Left ventricle myocardium inferior (tissue), 1 donor: ENCODE measurements at regions not wholly inside any gene's neighbourhood (a gene's known extent, or its start where the extent isn't known, plus 50 kb on each side); places are given as distances from the start of the nearest gene placed in this dataset.

Experiments
- DNase-seq: peaks from one replicate; pipeline ENCODE4 v3.0.0-alpha.2; 2020
- H3K27ac ChIP-seq: fragments of 200-600 bp; replicated peaks from 2 replicates; pipeline ENCODE4 v1.8.0; 2021
- H3K27me3 ChIP-seq: fragments of 200-600 bp; 2 replicates; pipeline ENCODE4 v1.8.0; 2021; ENCODE audit warnings: low read depth
- H3K36me3 ChIP-seq: fragments of 200-600 bp; 2 replicates; pipeline ENCODE4 v1.8.0; 2021
- H3K4me1 ChIP-seq: fragments of 200-600 bp; 2 replicates; pipeline ENCODE4 v1.8.0; 2021
- H3K4me3 ChIP-seq: fragments of 200-600 bp; 2 replicates; pipeline ENCODE4 v1.8.0; 2021; ENCODE audit warnings: mild to moderate bottlenecking, moderate library complexity
- H3K9me3 ChIP-seq: fragments of 200-600 bp; replicated peaks from 2 replicates; pipeline ENCODE4 v1.8.0; 2021
- CTCF ChIP-seq: fragments of 200-600 bp; IDR thresholded peaks from 2 replicates; pipeline ENCODE4 v1.8.0; 2021; ENCODE audit warnings: antibody characterized with exemption, mild to moderate bottlenecking, borderline replicate concordance
- intact Hi-C: fragments of 100-400 bp; cut with micrococcal nuclease; formaldehyde crosslinking; loops from one replicate; pipeline ENCODE4 v1.11.0; 2022
- donor health status: DM: no; HTN: yes; CAD: no; lungs with severe emphysema.

- Histone ChIP-seq H3K4me1 (peaks cover 45% of the 10 kb centered on the region), H3K27me3 (no peaks in the 10 kb centered on the region), H3K27ac (no peak overlapping the region), H3K9me3 (no peaks in the 10 kb centered on the region), H3K36me3 (no peaks in the 10 kb centered on the region), H3K4me3 (no peak overlapping the region)
- intact Hi-C loops: no loop called here
- TF ChIP-seq CTCF: no peak
- DNase-seq: no peak
Observed at GRCh38 chr1:56150441-56151215, 428.7 kb downstream of the PLPP3 start.

GRCh38 chr1:56149761-56150160 is 429.6 kb downstream of the PLPP3 start:
- no peaks in the 10 kb centered on the region for H3K36me3 ChIP-seq
- H3K9me3 ChIP-seq: no peaks in the 10 kb centered on the region
- DNase-seq: no peak
- no peak overlapping the region for H3K4me3 ChIP-seq
- no peak for TF ChIP-seq CTCF
- peaks cover 45% of the 10 kb centered on the region for H3K4me1 ChIP-seq
- H3K27ac ChIP-seq: peak overlapping the region; percentile 16
- intact Hi-C loops: no loop called here
- H3K27me3 ChIP-seq: no peaks in the 10 kb centered on the region

DNA sequence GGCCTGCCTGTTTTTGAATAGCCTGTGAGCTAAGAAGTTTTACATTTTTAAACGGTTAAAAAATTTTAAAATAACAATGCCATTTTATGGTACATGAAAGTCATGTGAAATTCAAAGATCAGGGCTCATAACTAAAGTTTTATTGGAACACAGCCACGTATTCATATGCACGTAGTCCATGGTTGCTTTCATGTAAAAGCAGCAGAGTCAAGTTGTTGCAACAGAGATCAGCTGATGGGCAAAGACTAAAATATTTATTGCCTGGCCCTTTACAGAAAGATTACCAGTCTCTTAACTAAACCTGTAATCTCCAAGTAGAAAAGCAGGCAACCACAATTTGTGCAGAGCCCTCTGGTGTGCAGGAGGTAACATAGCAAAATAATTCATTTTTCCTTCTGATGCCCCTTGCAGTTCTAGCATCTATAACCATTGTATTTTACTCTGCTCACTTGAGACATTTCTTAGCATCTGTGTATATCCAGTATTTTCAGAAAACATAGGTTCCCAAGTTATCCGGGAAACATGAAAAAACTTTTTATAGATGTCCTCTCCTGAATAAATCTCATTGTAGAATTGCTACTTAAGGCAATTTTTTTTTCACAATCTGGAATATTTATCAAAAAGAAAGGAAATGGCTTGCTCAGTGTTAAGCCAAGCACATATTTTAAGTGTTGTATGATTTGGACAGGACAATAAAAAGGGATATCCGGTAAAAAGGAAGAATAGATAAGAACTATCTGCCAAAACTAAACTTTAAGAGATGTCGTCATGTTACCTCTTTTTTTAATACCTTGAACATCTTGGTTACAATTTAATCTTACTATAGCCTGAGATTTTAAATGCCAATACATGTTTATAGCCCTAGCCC is 430.8 kb downstream of the PLPP3 start:
- no peaks in the 10 kb centered on the region for H3K36me3 ChIP-seq
- no peaks in the 10 kb centered on the region for H3K9me3 ChIP-seq
- no peak for DNase-seq
- intact Hi-C loops: no loop called here
- no peaks in the 10 kb centered on the region for H3K27me3 ChIP-seq
- peaks cover 45% of the 10 kb centered on the region for H3K4me1 ChIP-seq
- H3K4me3 ChIP-seq: no peak overlapping the region
- peak overlapping the region; percentile 13 for H3K27ac ChIP-seq
- TF ChIP-seq CTCF: peak; percentile 39

DNA sequence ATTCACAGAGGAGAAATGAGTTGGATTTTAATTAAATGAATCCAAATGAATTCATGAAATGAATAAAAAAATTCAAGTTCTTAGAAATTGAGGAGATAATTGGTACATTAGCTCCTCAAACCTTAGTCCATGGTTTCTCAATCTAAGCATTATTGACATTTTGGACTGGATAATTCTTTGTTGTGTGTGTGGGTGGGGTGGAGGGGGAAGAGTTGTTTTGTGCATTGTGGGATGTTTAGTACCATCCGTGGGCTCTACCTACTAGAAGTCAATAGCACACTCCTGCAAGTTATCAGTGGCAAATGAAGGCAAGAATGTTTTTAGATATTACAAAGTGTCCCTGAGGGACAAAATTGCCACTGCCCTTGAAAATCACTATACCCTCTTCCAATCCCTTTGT is 431.9 kb downstream of the PLPP3 start:
- Histone ChIP-seq H3K4me3 (no peak overlapping the region), H3K27ac (peak overlapping the region; percentile 13), H3K4me1 (peaks cover 39% of the 10 kb centered on the region), H3K9me3 (no peaks in the 10 kb centered on the region), H3K36me3 (no peaks in the 10 kb centered on the region), H3K27me3 (no peaks in the 10 kb centered on the region)
- no peak for DNase-seq
- no peak for TF ChIP-seq CTCF
- intact Hi-C loops: no loop called here

- Histone ChIP-seq H3K4me1 (peaks cover 38% of the 10 kb centered on the region), H3K9me3 (no peaks in the 10 kb centered on the region), H3K4me3 (no peak overlapping the region), H3K27ac (peak overlapping the region; percentile 13), H3K27me3 (no peaks in the 10 kb centered on the region), H3K36me3 (no peaks in the 10 kb centered on the region)
- intact Hi-C loops: no loop called here
- no peak for DNase-seq
- no peak for TF ChIP-seq CTCF
Observed at GRCh38 chr1:56147034-56147433, 432.3 kb downstream of the PLPP3 start.
